NCI-H345 treated with DMSO at 0.1 percent for 48 hours (cell line): ENCODE measurements at regions not wholly inside any gene's neighbourhood (a gene's known extent, or its start where the extent isn't known, plus 50 kb on each side); places are given as distances from the start of the nearest gene placed in this dataset.
"Not testable (repeated sequence)": the region's sequence is repeated elsewhere in the genome, so short reads cannot be mapped to it uniquely, and the experiment has no call there.

Source experiments
- DNase-seq: peaks from one replicate; lab custom pipeline; 2025; ENCODE audit not compliant: unreplicated experiment; lab: John Stamatoyannopoulos, UW

GRCh38 chr3:191959876-191960413 lies 499.0 kb downstream of the PYDC2 start:
- DNase-seq: no peak

- no peak for DNase-seq
Observed at GRCh38 chr3:191961022-191961421, 500.1 kb downstream of the PYDC2 start.

DNA sequence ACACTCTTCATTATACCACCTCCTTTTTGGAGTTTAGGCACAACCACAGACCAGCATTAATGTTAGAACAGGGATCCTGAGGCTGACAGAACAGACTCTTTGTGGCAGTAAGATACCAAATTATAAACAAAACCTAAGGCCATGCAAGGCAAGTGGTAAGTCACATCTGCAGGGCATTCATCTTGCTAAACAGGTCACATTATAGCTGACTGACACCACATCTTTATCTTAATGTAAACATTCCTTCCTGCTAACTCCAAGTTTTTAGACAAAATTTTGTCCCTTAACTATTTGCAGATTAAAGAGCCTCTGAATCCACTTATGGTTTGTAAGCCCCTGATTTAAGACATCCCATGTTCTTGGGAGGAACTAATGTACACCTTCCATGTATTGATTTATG lies 500.6 kb downstream of the PYDC2 start:
- no peak for DNase-seq

- no peak for DNase-seq
Observed at GRCh38 chr3:191962324-191962723, 501.4 kb downstream of the PYDC2 start.

- no peak for DNase-seq
Observed at GRCh38 chr3:191963182-191963581, 502.2 kb downstream of the PYDC2 start.

DNA sequence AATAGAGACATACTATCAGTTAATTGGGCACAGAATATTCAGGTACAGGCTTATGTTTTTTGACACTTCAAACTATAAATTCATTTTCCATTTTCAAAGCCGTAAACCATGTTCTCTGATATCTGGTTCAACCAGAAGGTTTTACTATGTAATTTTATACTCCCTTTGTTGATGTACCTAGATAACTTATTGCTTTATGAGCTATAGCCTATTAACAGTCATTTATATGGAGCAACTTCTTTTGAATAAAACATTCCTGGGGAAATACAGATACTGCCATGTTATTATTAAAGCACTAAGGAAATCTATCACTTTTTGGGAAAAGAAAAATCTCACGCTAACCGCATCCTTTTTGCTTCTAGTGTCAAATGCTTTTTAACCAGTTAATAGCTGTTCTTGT lies 505.6 kb downstream of the PYDC2 start:
- DNase-seq: no peak

- no peak for DNase-seq
Observed at GRCh38 chr3:191968299-191968698, 507.3 kb downstream of the PYDC2 start.

DNA sequence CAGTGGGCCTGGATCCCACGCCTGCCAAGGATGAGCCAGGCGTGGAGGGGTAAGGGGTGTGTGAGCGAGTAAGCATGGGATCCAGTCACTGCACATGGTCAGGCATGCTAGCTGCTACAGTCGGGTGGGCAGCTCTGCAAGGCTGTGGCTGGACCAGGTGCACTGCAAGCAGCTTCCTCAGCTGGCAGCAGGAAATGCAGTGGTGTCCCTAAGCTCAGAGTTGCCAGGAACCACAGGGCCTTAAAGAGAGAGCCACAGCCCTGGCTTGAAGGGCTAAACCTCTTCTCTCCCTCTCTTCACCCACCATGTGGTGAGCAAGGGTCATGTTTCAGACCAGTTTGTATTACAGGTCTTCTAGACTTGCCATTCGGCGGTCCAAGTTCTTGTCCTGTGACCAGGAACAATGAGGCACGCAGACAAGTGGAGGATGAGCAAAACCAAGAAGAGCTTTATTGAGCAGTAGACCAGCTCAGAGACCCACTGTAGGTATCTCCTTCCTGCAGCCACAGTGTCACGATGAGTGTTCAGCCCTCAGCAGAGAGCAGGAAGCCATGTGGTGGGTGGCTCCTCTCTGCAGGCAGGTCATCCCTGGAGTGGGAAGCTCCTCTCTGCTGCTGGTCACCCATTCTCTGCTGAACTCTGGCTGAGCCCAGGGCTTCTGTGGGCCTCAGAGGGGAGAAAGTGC lies 511.9 kb downstream of the PYDC2 start:
- no peak for DNase-seq

DNA sequence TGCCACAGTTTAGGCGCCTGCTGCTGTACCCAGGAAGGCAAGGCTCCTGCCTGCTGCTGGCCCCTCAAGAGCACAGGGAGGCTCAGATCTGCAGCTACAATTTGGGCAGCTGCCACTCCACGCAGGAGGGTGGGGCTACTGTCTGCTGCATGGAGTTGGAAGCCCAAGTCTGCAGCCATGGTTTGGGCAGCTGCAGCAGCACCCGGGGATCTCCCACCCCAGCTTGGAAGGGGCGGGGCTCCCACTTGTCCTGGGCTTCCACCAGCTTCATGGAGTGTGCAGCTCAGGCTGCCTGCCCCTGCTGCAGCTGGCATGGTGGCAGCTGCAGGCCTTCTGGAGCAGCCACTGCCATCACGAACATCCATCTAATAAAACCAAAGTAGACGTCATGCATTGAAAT lies 512.9 kb downstream of the PYDC2 start:
- DNase-seq: no peak

- DNase-seq: no peak
Observed at GRCh38 chr3:191975936-191976335, 515.0 kb downstream of the PYDC2 start.

GRCh38 chr3:191980443-191980842 lies 519.5 kb downstream of the PYDC2 start:
- no peak for DNase-seq

DNA sequence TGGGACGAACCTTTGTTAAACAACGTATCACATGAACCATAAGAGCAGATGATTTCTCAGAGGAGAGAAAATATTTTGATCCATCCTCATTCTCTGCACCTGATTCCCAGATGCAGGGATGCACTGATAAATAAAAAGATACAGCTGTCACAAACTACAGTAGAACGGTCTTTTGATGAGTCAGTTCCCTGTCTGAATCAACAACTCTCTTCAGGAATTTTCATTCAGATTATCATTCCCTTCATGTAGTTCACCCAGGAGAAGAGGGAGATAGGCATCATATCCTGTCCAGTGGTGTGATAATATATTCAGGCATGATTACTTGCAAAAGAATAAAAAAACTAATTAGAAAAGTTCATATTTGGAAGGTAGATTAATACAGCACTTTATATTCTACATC lies 521.5 kb downstream of the PYDC2 start:
- DNase-seq: no peak

DNA sequence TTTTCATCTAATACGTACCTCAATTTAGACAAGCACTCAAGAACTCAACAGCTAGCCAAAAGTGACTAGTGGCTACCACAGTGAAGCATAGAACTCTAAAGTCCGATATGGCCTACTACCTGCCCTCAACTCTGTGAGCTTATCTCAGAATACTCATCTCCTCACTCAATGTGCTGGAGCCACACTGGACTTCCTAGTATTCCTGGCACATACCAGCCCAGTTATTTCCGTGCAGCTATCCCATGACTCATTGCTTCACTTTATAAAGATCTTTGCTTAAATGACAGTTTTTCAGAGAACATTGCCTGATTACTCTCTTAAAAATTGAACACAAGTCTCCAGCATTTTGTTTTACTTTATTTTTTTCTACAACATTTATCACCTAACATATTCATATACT lies 524.7 kb downstream of the PYDC2 start:
- no peak for DNase-seq

GRCh38 chr3:191987831-191988350 lies 526.9 kb downstream of the PYDC2 start:
- no peak for DNase-seq

DNA sequence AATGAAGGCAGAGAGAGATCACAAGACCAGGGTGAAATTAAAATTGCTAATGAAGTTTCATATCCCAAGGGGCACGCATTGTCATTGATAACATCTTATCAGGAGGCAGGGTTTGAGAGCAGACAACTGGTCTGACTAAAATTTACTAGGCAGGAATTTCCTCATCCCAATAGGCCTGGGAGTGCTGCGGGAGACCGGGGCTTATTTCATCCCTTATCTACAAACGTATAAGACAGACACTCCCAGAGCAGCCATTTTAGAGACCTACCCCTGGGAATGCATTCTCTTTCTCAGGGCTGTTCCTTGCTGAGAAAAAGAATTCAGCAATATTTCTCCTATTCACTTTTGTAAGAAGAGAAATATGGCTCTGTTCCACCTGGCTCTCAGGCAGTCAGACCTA lies 533.0 kb downstream of the PYDC2 start:
- not testable (repeated sequence) for DNase-seq

DNA sequence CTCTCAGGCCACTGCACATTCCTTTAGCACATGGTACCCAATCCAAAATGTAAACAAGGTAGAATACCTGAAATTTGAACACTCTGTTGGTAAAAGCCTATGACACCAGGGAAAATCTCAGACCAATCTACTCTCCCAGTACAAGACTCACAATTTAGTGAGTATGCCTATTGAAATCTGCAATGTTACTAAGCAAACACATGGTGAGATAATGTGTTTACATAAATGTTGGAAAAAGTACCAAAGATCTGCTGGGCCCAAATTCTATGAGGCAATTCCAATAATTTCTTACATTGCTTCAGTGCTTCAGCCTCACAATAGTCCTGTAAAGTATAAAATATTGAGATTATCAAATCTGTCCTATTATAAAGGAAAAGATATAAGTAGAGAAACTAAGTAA lies 536.1 kb downstream of the PYDC2 start:
- DNase-seq: no peak

DNA sequence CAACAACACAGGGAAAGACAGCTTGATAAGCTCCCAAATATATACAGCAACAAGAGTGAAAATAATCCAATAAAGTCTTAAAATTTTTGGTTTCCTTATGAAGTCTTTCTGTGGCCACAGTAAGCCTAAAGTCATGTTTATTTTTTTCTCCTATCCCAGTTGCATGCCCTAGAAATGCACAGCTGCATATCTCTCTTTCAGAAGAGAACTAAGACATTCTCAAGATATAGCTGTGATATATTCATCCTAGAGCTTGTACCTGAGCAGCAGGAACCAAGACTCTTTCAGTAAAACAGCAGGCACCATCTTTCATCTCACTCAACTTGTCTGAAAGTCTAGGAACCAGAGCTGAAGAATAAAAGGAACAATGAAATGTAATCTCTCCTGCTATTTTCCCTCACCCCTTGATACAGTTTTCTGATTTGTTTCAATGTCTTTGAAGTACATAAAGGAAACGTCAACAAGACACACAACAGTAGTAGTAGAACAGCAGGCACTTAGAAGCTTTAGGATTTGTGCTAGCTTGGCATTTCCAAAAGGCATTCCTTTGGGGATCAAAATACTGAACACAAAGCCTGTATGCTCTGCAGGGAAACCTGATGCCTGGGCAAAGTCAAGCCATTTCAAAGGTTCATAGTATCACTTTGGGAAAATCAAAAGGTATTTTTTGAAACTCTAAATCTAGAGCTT lies 536.8 kb downstream of the PYDC2 start:
- no peak for DNase-seq

DNA sequence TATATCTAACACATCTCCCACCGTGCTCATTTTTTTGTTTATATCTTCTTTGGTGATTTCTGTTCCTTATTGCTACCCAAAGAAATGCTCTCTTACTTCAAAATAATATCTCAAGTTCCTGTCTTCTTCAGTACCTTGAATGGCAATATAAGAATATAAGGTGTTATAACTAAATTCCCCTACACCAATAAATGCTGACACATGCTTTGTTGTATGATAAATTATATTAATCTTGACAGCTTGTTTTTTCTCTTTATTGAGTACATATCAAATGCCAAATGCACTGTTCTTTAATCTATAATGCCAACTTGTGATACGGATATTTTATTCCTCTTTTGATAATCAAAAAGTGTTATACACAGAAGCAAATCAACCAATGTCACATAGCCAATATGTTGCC lies 540.3 kb downstream of the PYDC2 start:
- DNase-seq: no peak

GRCh38 chr3:192005989-192006388 lies 545.0 kb downstream of the PYDC2 start:
- no peak for DNase-seq

DNA sequence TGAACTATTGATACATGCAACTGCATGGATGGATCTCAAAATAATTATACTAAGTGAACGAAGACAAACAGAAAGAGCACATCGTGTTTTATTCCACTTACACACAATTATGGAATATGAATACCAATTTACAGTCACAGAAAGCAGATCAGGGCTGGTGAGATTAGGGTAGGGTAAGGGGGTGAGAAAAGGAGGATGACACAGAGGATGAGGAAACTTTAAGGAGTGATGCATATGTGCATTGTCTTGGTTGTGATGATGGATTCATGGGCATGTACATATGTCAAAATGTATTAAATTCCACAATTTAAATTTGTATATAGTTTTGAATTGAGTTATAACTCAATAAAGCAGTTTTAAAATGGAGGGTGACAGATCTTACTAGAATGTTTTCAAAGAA lies 548.9 kb downstream of the PYDC2 start:
- no peak for DNase-seq

DNA sequence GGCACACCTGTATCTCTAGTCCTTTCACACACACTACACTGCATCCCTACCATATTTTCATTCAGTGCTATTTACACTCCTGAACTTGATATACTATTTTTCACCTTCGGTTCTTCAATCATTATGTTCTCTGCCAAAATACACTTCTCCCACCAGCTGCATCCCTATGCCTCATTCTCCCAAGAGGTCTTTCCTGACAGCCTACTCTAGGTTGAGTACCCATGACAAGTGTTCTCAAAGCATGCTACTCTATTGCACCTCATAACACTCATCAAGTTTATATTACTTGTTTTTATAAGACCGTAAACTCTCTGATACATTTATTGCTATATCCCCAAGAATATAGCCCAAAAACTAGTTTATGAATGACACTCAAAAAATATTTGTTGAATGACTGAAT lies 549.5 kb downstream of the PYDC2 start:
- DNase-seq: peak; percentile 24

DNA sequence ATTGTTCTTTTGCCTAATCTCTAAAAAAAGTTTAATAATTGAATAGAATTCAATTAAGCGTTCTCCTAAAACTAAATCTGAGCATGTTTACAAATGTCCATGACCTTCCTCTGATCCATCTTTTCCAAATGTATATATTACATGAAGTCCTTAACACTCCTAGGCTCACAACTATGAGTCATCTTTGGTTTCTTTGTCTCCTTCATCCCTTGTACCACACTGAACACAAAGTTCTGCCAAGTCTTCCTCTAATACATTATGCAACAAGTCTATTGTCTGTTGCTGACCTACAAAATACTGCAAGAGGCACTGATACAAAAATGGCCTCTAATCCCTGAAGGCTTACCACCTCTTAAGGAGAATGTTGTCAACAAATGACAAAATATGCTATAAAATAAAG lies 550.2 kb downstream of the PYDC2 start:
- DNase-seq: no peak
